ENCODE measurements at regions not wholly inside any gene's neighbourhood (a gene's known extent, or its start where the extent isn't known, plus 50 kb on each side); places are given as distances from the start of the nearest gene placed in this dataset.

- DNase-seq (no peak), ATAC-seq (ENCODE audit: low FRiP score) (no peak)
- intact Hi-C loops (cut with DNase I), result no loop called here
- Histone ChIP-seq H3K4me1 (ENCODE audit: control insufficient read depth in 1 of 2, insufficient read depth in 2 of 2, low read length in 2 of 2) (no peaks in the 10 kb centered on the region), H3K9me3 (ENCODE audit: control insufficient read depth, low read length) (peaks cover 3% of the 10 kb centered on the region), H3K36me3 (ENCODE audit: control insufficient read depth in 1 of 2, insufficient read depth in 2 of 2, low read length in 1 of 2) (no peaks in the 10 kb centered on the region), H3K4me3 (ENCODE audit: low read length in 2 of 2) (no peak overlapping the region), H3K27ac (ENCODE audit: low read depth in 1 of 2, low read length in 2 of 2) (no peak overlapping the region), H3K27me3 (ENCODE audit: control insufficient read depth in 1 of 2, insufficient read depth in 2 of 2, low read length in 1 of 2) (no peaks in the 10 kb centered on the region)
Observed at GRCh38 chr16:73697336-73697735, 599.3 kb upstream of the PSMD7 start.

- ATAC-seq (ENCODE audit: low FRiP score) (no peak), DNase-seq (no peak)
- Histone ChIP-seq H3K36me3 (ENCODE audit: control insufficient read depth in 1 of 2, insufficient read depth in 2 of 2, low read length in 1 of 2) (no peaks in the 10 kb centered on the region), H3K9me3 (ENCODE audit: control insufficient read depth, low read length) (peaks cover 5% of the 10 kb centered on the region), H3K27ac (ENCODE audit: low read depth in 1 of 2, low read length in 2 of 2) (no peak overlapping the region), H3K4me3 (ENCODE audit: low read length in 2 of 2) (no peak overlapping the region), H3K4me1 (ENCODE audit: control insufficient read depth in 1 of 2, insufficient read depth in 2 of 2, low read length in 2 of 2) (no peaks in the 10 kb centered on the region), H3K27me3 (ENCODE audit: control insufficient read depth in 1 of 2, insufficient read depth in 2 of 2, low read length in 1 of 2) (no peaks in the 10 kb centered on the region)
- intact Hi-C loops (cut with DNase I), result no loop called here
- 2 to 6% methylated on average over 3 of the region's 3 CpGs for WGBS, 2 donors
Observed at GRCh38 chr16:73692861-73693260, 603.8 kb upstream of the PSMD7 start.

GRCh38 chr16:73683804-73684203 is 612.8 kb upstream of the PSMD7 start:
- ATAC-seq (ENCODE audit: low FRiP score), result no peak
- Histone ChIP-seq H3K4me3 (ENCODE audit: low read length in 2 of 2) (no peak overlapping the region), H3K4me1 (ENCODE audit: control insufficient read depth in 1 of 2, insufficient read depth in 2 of 2, low read length in 2 of 2) (no peaks in the 10 kb centered on the region), H3K36me3 (ENCODE audit: control insufficient read depth in 1 of 2, insufficient read depth in 2 of 2, low read length in 1 of 2) (no peaks in the 10 kb centered on the region), H3K27me3 (ENCODE audit: control insufficient read depth in 1 of 2, insufficient read depth in 2 of 2, low read length in 1 of 2) (no peaks in the 10 kb centered on the region), H3K27ac (ENCODE audit: low read depth in 1 of 2, low read length in 2 of 2) (no peak overlapping the region), H3K9me3 (ENCODE audit: control insufficient read depth, low read length) (peaks cover 2% of the 10 kb centered on the region)
- WGBS, 2 donors, result 92 to 93% methylated on average over 2 of the region's 2 CpGs
- intact Hi-C loops (cut with DNase I), result no loop called here
- DNase-seq, result no peak

GRCh38 chr16:73672135-73672534 is 624.2 kb upstream of the ZFHX3 start:
- no peak overlapping the region for H3K27ac ChIP-seq (ENCODE audit: low read depth in 1 of 2, low read length in 2 of 2)
- WGBS, 2 donors, result 87 to 88% methylated on average over 3 of the region's 3 CpGs
- H3K4me3 ChIP-seq (ENCODE audit: low read length in 2 of 2), result no peak overlapping the region
- peaks cover 2% of the 10 kb centered on the region for H3K9me3 ChIP-seq (ENCODE audit: control insufficient read depth, low read length)
- intact Hi-C loops (cut with DNase I), result no loop called here
- DNase-seq (no peak), ATAC-seq (ENCODE audit: low FRiP score) (no peak)
- no peaks in the 10 kb centered on the region for H3K36me3 ChIP-seq (ENCODE audit: control insufficient read depth in 1 of 2, insufficient read depth in 2 of 2, low read length in 1 of 2)
- H3K4me1 ChIP-seq (ENCODE audit: control insufficient read depth in 1 of 2, insufficient read depth in 2 of 2, low read length in 2 of 2), result no peaks in the 10 kb centered on the region
- H3K27me3 ChIP-seq (ENCODE audit: control insufficient read depth in 1 of 2, insufficient read depth in 2 of 2, low read length in 1 of 2), result no peaks in the 10 kb centered on the region

GRCh38 chr16:73670836-73671820 is 623.2 kb upstream of the ZFHX3 start:
- no peak for ATAC-seq (ENCODE audit: low FRiP score)

GRCh38 chr16:73669535-73670274 is 621.8 kb upstream of the ZFHX3 start:
- Histone ChIP-seq H3K4me1 (ENCODE audit: control insufficient read depth in 1 of 2, insufficient read depth in 2 of 2, low read length in 2 of 2) (no peaks in the 10 kb centered on the region), H3K36me3 (ENCODE audit: control insufficient read depth in 1 of 2, insufficient read depth in 2 of 2, low read length in 1 of 2) (no peaks in the 10 kb centered on the region), H3K9me3 (ENCODE audit: control insufficient read depth, low read length) (peaks cover 2% of the 10 kb centered on the region), H3K27ac (ENCODE audit: low read depth in 1 of 2, low read length in 2 of 2) (no peak overlapping the region), H3K4me3 (ENCODE audit: low read length in 2 of 2) (no peak overlapping the region), H3K27me3 (ENCODE audit: control insufficient read depth in 1 of 2, insufficient read depth in 2 of 2, low read length in 1 of 2) (no peaks in the 10 kb centered on the region)
- 2 to 11% methylated on average over 4 of the region's 4 CpGs for WGBS, 2 donors
- DNase-seq, result no peak
- ATAC-seq (ENCODE audit: low FRiP score), result no peak
- intact Hi-C loops (cut with DNase I), result no loop called here

More at GRCh38 chr16:73670836-73671820, 623.2 kb upstream of the ZFHX3 start:
- H3K27me3 ChIP-seq (ENCODE audit: control insufficient read depth in 1 of 2, insufficient read depth in 2 of 2, low read length in 1 of 2), result no peaks in the 10 kb centered on the region
- intact Hi-C loops (cut with DNase I), result no loop called here
- no peak for DNase-seq
- peaks cover 2% of the 10 kb centered on the region for H3K9me3 ChIP-seq (ENCODE audit: control insufficient read depth, low read length)
- no peaks in the 10 kb centered on the region for H3K4me1 ChIP-seq (ENCODE audit: control insufficient read depth in 1 of 2, insufficient read depth in 2 of 2, low read length in 2 of 2)
- no peak overlapping the region for H3K4me3 ChIP-seq (ENCODE audit: low read length in 2 of 2)
- H3K27ac ChIP-seq (ENCODE audit: low read depth in 1 of 2, low read length in 2 of 2), result no peak overlapping the region
- 75 to 80% methylated on average over 11 of the region's 11 CpGs for WGBS, 2 donors
- H3K36me3 ChIP-seq (ENCODE audit: control insufficient read depth in 1 of 2, insufficient read depth in 2 of 2, low read length in 1 of 2), result no peaks in the 10 kb centered on the region

- Histone ChIP-seq H3K4me3 (ENCODE audit: low read length in 2 of 2) (no peak overlapping the region), H3K36me3 (ENCODE audit: control insufficient read depth in 1 of 2, insufficient read depth in 2 of 2, low read length in 1 of 2) (no peaks in the 10 kb centered on the region), H3K27ac (ENCODE audit: low read depth in 1 of 2, low read length in 2 of 2) (no peak overlapping the region), H3K9me3 (ENCODE audit: control insufficient read depth, low read length) (no peaks in the 10 kb centered on the region), H3K27me3 (ENCODE audit: control insufficient read depth in 1 of 2, insufficient read depth in 2 of 2, low read length in 1 of 2) (no peaks in the 10 kb centered on the region), H3K4me1 (ENCODE audit: control insufficient read depth in 1 of 2, insufficient read depth in 2 of 2, low read length in 2 of 2) (no peaks in the 10 kb centered on the region)
- DNase-seq (no peak), ATAC-seq (ENCODE audit: low FRiP score) (no peak)
- WGBS, 2 donors, result 87 to 88% methylated on average over 2 of the region's 2 CpGs
- intact Hi-C loops (cut with DNase I), result no loop called here
Observed at GRCh38 chr16:73663720-73664119, 615.8 kb upstream of the ZFHX3 start.

- intact Hi-C loops (cut with DNase I), result no loop called here
- Histone ChIP-seq H3K27me3 (ENCODE audit: control insufficient read depth in 1 of 2, insufficient read depth in 2 of 2, low read length in 1 of 2) (no peaks in the 10 kb centered on the region), H3K4me3 (ENCODE audit: low read length in 2 of 2) (no peak overlapping the region), H3K27ac (ENCODE audit: low read depth in 1 of 2, low read length in 2 of 2) (no peak overlapping the region), H3K36me3 (ENCODE audit: control insufficient read depth in 1 of 2, insufficient read depth in 2 of 2, low read length in 1 of 2) (no peaks in the 10 kb centered on the region), H3K4me1 (ENCODE audit: control insufficient read depth in 1 of 2, insufficient read depth in 2 of 2, low read length in 2 of 2) (no peaks in the 10 kb centered on the region), H3K9me3 (ENCODE audit: control insufficient read depth, low read length) (no peaks in the 10 kb centered on the region)
- no peak for ATAC-seq (ENCODE audit: low FRiP score)
- whole genome bisulfite sequencing, 2 donors, result 90 to 93% methylated on average over 2 of the region's 2 CpGs
- no peak for DNase-seq
Observed at GRCh38 chr16:73636196-73636595, 588.3 kb upstream of the ZFHX3 start.

All from aorta (tissue), 5 donors.